ENCODE measurements at regions not wholly inside any gene's neighbourhood (a gene's known extent, or its start where the extent isn't known, plus 50 kb on each side); places are given as distances from the start of the nearest gene placed in this dataset.

DNA sequence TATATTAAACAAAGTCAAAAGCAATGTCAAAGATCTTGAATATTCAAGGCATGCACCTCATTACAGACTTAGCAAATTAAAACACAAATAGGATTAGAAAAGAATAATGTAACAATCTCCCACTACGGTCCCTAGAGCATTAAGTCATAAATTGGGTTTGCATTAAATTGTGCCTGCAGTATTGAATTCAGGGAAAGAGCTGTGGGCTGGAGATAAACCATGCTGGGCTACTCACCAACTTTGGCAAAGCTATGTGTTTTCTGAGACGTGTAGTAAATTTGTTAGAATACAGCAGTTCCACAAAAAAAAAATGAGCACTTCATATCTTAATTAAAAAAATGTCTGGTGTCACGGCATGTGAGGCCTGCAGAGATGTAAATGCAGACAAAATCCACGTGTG lies 241.6 kb downstream of the SNX10 start:
- ChIA-PET POLR2A (no interaction called here), RAD21 (ENCODE audit: low non-redundant PET in 1 of 2, low total read pairs in 2 of 2, uncharacterized antibody in 2 of 2, unreplicated experiment in 2 of 2) (no interaction called here), CTCF (no interaction called here)
- intact Hi-C loops (cut with micrococcal nuclease) = no loop called here
- peaks cover 39% of the 10 kb centered on the region for H3K27me3 ChIP-seq (ENCODE audit: insufficient read depth, low read length)
- H3K9ac ChIP-seq (ENCODE audit: low read length) = no peak overlapping the region
- BruUV-seq (replicated peaks) = no TSS peak
- H3K9me2 ChIP-seq (ENCODE audit: insufficient read depth) = no peaks in the 10 kb centered on the region
- no peaks in the 10 kb centered on the region for H3K4me1 ChIP-seq (ENCODE audit: control insufficient read depth in 1 of 2, insufficient read depth in 2 of 2, low read length in 2 of 2)
- no peaks in the 10 kb centered on the region for H3K79me2 ChIP-seq (ENCODE audit: insufficient read depth, low read length)
- H3K4me3 ChIP-seq (replicated peaks in 1 of 2; ENCODE audit: low read depth in 1 of 2, low read length in 2 of 2) = no peak overlapping the region
- H3K27ac ChIP-seq (ENCODE audit: low read depth, low read length) = no peak overlapping the region
- TF ChIP-seq CEBPB (IDR thresholded peaks at IDR 0.05; ENCODE audit: low read depth) (no peak), ZNF274 (IDR thresholded peaks at IDR 0.05; ENCODE audit: low read depth, low read length) (no peak), POLR2AphosphoS5 (IDR thresholded peaks at IDR 0.05; ENCODE audit: low read depth, low read length) (no peak)
- TF ChIP-seq, protein P1, sequence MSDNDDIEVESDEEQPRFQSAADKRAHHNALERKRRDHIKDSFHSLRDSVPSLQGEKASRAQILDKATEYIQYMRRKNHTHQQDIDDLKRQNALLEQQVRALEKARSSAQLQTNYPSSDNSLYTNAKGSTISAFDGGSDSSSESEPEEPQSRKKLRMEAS (IDR thresholded peaks at IDR 0.05) = no peak
- H3K4me2 ChIP-seq (ENCODE audit: low read length) = no peak overlapping the region
- H2AFZ ChIP-seq (ENCODE audit: low read depth, low read length, poor library complexity, severe bottlenecking) = no peak overlapping the region
- no peak for ATAC-seq
- H3K36me3 ChIP-seq (ENCODE audit: control insufficient read depth in 1 of 2, insufficient read depth in 2 of 2, low read length in 2 of 2) = no peaks in the 10 kb centered on the region
- H4K20me1 ChIP-seq (ENCODE audit: insufficient read depth) = no peaks in the 10 kb centered on the region
- no peaks in the 10 kb centered on the region for H3K9me3 ChIP-seq (ENCODE audit: control insufficient read depth in 1 of 2, insufficient read depth in 1 of 2, low read depth in 1 of 2, low read length in 2 of 2)
- no peak for DNase-seq (ENCODE audit: low read depth, low spot score)

DNA sequence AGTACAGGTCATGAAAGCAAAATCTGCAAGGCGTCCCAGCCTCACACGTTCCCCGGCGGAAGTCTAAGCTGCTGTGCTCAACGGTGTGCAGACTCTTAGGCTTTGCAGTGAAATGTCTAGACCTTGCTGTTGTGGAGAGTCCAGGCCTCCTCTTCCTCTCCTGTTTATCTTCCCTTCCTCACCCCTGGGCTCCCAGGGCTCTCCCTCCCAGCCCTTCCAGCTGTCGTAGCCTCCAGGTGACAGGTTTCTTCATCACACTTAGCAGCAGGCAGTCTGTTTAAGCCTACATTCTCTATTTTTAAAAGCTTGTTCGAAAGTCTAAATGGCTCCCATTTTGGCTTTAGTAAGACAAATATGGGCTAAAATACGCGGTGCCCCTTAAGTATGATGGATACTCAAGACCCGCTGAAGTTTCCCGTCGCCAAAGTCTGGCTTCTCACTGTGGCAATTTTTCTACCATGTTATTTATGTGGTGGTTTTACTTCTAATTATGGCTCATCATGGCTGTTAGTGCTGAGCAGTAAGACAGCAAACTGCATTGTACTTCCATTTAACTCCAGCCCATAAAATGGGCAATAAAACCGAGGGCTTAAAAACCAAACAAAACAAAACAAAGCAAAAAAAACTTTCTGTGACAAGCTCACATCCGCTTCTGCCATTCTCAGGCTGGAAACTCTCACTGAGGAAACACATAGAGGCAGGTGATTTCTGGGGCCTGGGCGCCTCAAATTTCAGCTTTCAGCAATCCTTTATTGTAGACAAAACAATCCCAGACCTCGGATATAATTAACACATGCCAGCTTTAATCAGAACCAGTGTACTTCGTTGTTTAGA lies 243.2 kb downstream of the SNX10 start:
- Histone ChIP-seq H2AFZ (ENCODE audit: low read depth, low read length, poor library complexity, severe bottlenecking) (no peak overlapping the region), H3K4me2 (ENCODE audit: low read length) (no peak overlapping the region), H3K9me3 (ENCODE audit: control insufficient read depth in 1 of 2, insufficient read depth in 1 of 2, low read depth in 1 of 2, low read length in 2 of 2) (no peaks in the 10 kb centered on the region), H3K4me1 (ENCODE audit: control insufficient read depth in 1 of 2, insufficient read depth in 2 of 2, low read length in 2 of 2) (no peaks in the 10 kb centered on the region), H3K9ac (ENCODE audit: low read length) (no peak overlapping the region), H3K4me3 (replicated peaks in 1 of 2; ENCODE audit: low read depth in 1 of 2, low read length in 2 of 2) (no peak overlapping the region), H3K36me3 (ENCODE audit: control insufficient read depth in 1 of 2, insufficient read depth in 2 of 2, low read length in 2 of 2) (no peaks in the 10 kb centered on the region), H3K27me3 (ENCODE audit: insufficient read depth, low read length) (peaks cover 55% of the 10 kb centered on the region), H3K79me2 (ENCODE audit: insufficient read depth, low read length) (no peaks in the 10 kb centered on the region), H3K27ac (ENCODE audit: low read depth, low read length) (no peak overlapping the region), H4K20me1 (ENCODE audit: insufficient read depth) (no peaks in the 10 kb centered on the region), H3K9me2 (ENCODE audit: insufficient read depth) (no peaks in the 10 kb centered on the region)
- DNase-seq (ENCODE audit: low read depth, low spot score) (no peak), ATAC-seq (no peak)
- RAD21 ChIA-PET (ENCODE audit: low non-redundant PET in 1 of 2, low total read pairs in 2 of 2, uncharacterized antibody in 2 of 2, unreplicated experiment in 2 of 2) = no interaction called here
- TF ChIP-seq JUND (IDR thresholded peaks at IDR 0.05) (no peak), POLR2A (IDR thresholded peaks at IDR 0.05; ENCODE audit: borderline replicate concordance, extremely low read depth, insufficient read depth, insufficient read length) (no peak), SP1 (IDR thresholded peaks at IDR 0.05; ENCODE audit: low read depth) (no peak), ZFX (IDR thresholded peaks at IDR 0.05) (no peak), ZNF274 (IDR thresholded peaks at IDR 0.05; ENCODE audit: low read depth, low read length) (no peak), SRF (IDR thresholded peaks at IDR 0.05; ENCODE audit: low read depth) (no peak), YY1 (IDR thresholded peaks at IDR 0.05; ENCODE audit: extremely low read depth, insufficient replicate concordance, low read depth, low read length) (no peak), CBX3 (IDR thresholded peaks at IDR 0.05; ENCODE audit: low read depth) (no peak), POLR2AphosphoS5 (IDR thresholded peaks at IDR 0.05; ENCODE audit: low read depth, low read length) (no peak)
- TF ChIP-seq, protein P2, sequence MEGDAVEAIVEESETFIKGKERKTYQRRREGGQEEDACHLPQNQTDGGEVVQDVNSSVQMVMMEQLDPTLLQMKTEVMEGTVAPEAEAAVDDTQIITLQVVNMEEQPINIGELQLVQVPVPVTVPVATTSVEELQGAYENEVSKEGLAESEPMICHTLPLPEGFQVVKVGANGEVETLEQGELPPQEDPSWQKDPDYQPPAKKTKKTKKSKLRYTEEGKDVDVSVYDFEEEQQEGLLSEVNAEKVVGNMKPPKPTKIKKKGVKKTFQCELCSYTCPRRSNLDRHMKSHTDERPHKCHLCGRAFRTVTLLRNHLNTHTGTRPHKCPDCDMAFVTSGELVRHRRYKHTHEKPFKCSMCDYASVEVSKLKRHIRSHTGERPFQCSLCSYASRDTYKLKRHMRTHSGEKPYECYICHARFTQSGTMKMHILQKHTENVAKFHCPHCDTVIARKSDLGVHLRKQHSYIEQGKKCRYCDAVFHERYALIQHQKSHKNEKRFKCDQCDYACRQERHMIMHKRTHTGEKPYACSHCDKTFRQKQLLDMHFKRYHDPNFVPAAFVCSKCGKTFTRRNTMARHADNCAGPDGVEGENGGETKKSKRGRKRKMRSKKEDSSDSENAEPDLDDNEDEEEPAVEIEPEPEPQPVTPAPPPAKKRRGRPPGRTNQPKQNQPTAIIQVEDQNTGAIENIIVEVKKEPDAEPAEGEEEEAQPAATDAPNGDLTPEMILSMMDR (IDR thresholded peaks at IDR 0.05 in 2 of 3, conservative IDR thresholded peaks at IDR 0.05 in 1 of 3; ENCODE audit: borderline replicate concordance in 1 of 3, insufficient read depth in 1 of 3, low read depth in 2 of 3, low read length in 2 of 3) = no peak
- TF ChIP-seq, protein P3, sequence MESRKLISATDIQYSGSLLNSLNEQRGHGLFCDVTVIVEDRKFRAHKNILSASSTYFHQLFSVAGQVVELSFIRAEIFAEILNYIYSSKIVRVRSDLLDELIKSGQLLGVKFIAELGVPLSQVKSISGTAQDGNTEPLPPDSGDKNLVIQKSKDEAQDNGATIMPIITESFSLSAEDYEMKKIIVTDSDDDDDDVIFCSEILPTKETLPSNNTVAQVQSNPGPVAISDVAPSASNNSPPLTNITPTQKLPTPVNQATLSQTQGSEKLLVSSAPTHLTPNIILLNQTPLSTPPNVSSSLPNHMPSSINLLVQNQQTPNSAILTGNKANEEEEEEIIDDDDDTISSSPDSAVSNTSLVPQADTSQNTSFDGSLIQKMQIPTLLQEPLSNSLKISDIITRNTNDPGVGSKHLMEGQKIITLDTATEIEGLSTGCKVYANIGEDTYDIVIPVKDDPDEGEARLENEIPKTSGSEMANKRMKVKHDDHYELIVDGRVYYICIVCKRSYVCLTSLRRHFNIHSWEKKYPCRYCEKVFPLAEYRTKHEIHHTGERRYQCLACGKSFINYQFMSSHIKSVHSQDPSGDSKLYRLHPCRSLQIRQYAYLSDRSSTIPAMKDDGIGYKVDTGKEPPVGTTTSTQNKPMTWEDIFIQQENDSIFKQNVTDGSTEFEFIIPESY (IDR thresholded peaks at IDR 0.05; ENCODE audit: extremely low read depth, insufficient replicate concordance, low read length) = no peak
- TF ChIP-seq, protein P1 (IDR thresholded peaks at IDR 0.05) = no peak
- intact Hi-C loops (cut with micrococcal nuclease) = no loop called here
- POLR2A ChIA-PET = no interaction called here
- CTCF ChIA-PET = no interaction called here
- BruUV-seq (replicated peaks) = no TSS peak
